Ascending aorta (tissue), 2 donors: ENCODE measurements at regions not wholly inside any gene's neighbourhood (a gene's known extent, or its start where the extent isn't known, plus 50 kb on each side); places are given as distances from the start of the nearest gene placed in this dataset.

Experiments used
- DNase-seq, 2 donors: peaks; one replicate each; pipeline ENCODE4 v3.0.0-alpha.2; 2019; ENCODE audit warnings: low spot score in 2 of 2
- H3K27ac ChIP-seq, 2 donors: fragments of 200-600 bp; sonication (generic); one replicate each; pipeline ENCODE4 v1.5.1; 2016 to 2017; ENCODE audit warnings: mild to moderate bottlenecking in 1 of 2
- H3K27me3 ChIP-seq: fragments of 200-600 bp; sonication (generic); one replicate; pipeline ENCODE4 v1.5.1; 2017
- H3K36me3 ChIP-seq, 2 donors: fragments of 200-600 bp; sonication (generic); one replicate each; pipeline ENCODE4 v1.5.1; 2016
- H3K4me1 ChIP-seq, 2 donors: fragments of 200-600 bp; sonication (generic); one replicate each; pipeline ENCODE4 v1.5.1; 2016 to 2017; ENCODE audit warnings: mild to moderate bottlenecking in 1 of 2
- H3K4me3 ChIP-seq, 2 donors: fragments of 200-600 bp; sonication (generic); one replicate each; pipeline ENCODE4 v1.5.1; 2016 to 2017; ENCODE audit warnings: mild to moderate bottlenecking in 1 of 2
- H3K9me3 ChIP-seq, 2 donors: fragments of 200-600 bp; sonication (generic); one replicate each; pipeline ENCODE4 v1.5.1; 2016
- intact Hi-C: fragments of 100-400 bp; cut with DNase I; formaldehyde crosslinking; loops from one replicate; pipeline ENCODE4 v1.15.1; 2023
- TF ChIP-seq, protein P1 (sequence below), 3 experiments: fragments of 200-600 bp in 2 of 3; fragments of 450-650 bp in 1 of 3; sonication (generic) in 2 of 3; IDR thresholded peaks; one replicate each; pipeline ENCODE4 v1.5.1; 2016 to 2019; ENCODE audit warnings: antibody characterized with exemption in 3 of 3, mild to moderate bottlenecking in 1 of 3, moderate library complexity in 1 of 3

DNA sequence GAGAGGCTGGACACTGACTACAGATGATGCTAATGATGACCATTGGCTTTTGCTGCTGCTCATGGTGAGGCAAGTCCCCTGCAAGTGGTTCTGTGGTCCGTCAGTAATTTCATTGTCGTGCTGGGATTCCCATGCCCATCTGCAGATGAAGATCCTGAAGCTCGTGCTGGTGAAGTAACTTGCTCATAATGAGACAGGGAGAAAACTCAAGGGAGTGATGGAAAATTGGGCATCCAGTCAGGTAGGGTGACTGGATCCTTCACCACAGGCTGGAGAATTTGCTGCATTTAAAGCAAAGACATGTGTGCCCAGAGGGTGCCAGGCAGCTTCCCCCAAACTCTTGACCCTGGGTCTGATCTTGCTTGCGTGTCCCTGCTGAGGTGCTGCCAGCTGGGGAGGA, 125.6 kb downstream of the TSN start:
- no peaks in the 10 kb centered on the region for H3K9me3 ChIP-seq
- H3K36me3 ChIP-seq = no peaks in the 10 kb centered on the region
- DNase-seq = no peak
- no peaks in the 10 kb centered on the region for H3K27me3 ChIP-seq
- H3K27ac ChIP-seq = no peak overlapping the region
- TF ChIP-seq, protein P1, sequence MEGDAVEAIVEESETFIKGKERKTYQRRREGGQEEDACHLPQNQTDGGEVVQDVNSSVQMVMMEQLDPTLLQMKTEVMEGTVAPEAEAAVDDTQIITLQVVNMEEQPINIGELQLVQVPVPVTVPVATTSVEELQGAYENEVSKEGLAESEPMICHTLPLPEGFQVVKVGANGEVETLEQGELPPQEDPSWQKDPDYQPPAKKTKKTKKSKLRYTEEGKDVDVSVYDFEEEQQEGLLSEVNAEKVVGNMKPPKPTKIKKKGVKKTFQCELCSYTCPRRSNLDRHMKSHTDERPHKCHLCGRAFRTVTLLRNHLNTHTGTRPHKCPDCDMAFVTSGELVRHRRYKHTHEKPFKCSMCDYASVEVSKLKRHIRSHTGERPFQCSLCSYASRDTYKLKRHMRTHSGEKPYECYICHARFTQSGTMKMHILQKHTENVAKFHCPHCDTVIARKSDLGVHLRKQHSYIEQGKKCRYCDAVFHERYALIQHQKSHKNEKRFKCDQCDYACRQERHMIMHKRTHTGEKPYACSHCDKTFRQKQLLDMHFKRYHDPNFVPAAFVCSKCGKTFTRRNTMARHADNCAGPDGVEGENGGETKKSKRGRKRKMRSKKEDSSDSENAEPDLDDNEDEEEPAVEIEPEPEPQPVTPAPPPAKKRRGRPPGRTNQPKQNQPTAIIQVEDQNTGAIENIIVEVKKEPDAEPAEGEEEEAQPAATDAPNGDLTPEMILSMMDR (IDR thresholded peaks at IDR 0.05) = no peak
- no peaks in the 10 kb centered on the region for H3K4me1 ChIP-seq
- no peak overlapping the region for H3K4me3 ChIP-seq
- intact Hi-C loops = no loop called here

DNA sequence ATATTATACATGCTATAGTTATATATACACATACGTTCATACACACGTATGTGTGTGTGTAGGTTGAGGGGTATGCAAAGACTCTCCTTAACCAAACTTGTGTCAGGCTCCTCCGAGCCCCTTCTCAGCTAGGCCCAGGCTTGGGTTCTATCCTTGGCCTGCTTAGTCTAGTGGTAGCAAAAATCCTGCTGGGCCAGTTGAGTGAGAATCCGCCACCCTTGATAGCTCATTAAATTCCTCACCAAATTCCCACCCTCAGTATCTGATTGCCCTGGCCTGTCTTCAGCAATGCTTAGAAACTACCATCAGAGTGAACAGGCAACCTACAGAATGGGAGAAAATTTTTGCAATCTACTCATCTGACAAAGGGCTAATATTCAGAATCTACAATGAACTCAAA, 126.5 kb downstream of the TSN start:
- H3K9me3 ChIP-seq = no peaks in the 10 kb centered on the region
- no peaks in the 10 kb centered on the region for H3K27me3 ChIP-seq
- H3K4me1 ChIP-seq = no peaks in the 10 kb centered on the region
- TF ChIP-seq, protein P1 (IDR thresholded peaks at IDR 0.05) = no peak
- H3K27ac ChIP-seq = no peak overlapping the region
- intact Hi-C loops = no loop called here
- H3K4me3 ChIP-seq = no peak overlapping the region
- DNase-seq = no peak
- H3K36me3 ChIP-seq = no peaks in the 10 kb centered on the region

DNA sequence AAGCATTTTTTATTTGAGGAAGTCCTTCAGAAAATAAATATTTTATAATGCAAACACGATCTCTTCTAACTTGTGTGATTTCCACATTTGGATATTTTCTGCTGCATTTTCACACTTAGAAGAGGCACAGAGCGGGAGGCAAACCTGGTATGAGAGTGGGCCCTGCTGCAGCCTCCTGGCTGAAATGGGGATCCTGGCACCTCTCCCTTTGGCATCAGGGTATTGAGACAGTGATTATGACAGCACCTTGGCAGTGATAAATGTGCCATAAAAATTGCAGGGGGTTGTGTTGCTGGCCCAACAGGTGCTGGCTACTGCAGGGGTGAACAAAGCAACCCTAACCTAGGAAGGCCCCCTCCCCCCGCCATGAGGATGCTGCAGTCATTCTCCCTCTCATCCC, 128.6 kb downstream of the TSN start:
- H3K27ac ChIP-seq = no peak overlapping the region
- H3K4me1 ChIP-seq = no peaks in the 10 kb centered on the region
- intact Hi-C loops = no loop called here
- TF ChIP-seq, protein P1 (IDR thresholded peaks at IDR 0.05) = no peak
- no peaks in the 10 kb centered on the region for H3K9me3 ChIP-seq
- no peaks in the 10 kb centered on the region for H3K27me3 ChIP-seq
- no peaks in the 10 kb centered on the region for H3K36me3 ChIP-seq
- no peak for DNase-seq
- H3K4me3 ChIP-seq = no peak overlapping the region

DNA sequence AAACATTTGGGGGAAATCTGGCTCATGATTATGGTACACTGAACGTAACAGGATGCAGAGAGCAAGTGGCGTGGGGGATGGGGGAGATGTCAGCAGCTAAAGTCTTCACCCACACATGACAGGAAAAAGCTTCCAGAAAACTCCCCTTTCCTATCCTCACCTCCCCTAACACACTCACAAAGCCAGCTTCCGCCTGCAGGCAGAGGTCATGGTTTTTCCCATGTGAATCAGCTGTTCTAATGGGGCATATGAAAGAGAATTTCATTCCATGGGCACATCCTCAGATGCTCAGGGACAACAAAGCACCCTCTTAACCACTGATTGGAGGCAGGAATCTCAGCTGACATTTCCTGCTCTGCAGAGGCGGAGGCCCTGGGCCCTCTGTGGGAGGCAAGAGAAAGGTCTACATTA, 129.1 kb downstream of the TSN start:
- DNase-seq = no peak
- Histone ChIP-seq H3K4me3 (no peak overlapping the region), H3K4me1 (no peaks in the 10 kb centered on the region), H3K27ac (no peak overlapping the region), H3K9me3 (no peaks in the 10 kb centered on the region), H3K27me3 (no peaks in the 10 kb centered on the region), H3K36me3 (no peaks in the 10 kb centered on the region)
- TF ChIP-seq, protein P1 (IDR thresholded peaks at IDR 0.05) = no peak
- intact Hi-C loops = no loop called here

DNA sequence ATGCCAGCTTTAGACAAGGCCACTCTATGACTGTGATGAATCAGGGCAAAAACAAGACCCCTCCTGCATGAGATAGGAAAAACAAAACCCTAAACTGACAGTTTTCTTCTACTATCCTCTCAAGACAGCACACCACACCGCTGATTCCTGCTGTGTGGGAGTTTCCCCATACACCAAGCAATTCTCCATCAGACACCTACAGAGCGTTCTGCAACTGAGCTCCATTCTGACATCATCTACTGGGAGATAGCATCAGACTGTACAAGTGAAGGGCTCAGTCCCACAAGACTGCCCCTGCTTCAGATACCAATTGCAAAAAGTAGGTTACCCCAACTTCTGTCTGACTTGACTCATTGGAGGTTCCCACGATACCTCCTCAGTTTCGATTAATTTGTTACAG, 130.6 kb downstream of the TSN start:
- intact Hi-C loops = no loop called here
- no peaks in the 10 kb centered on the region for H3K36me3 ChIP-seq
- H3K27ac ChIP-seq = no peak overlapping the region
- H3K27me3 ChIP-seq = no peaks in the 10 kb centered on the region
- DNase-seq = no peak
- no peak overlapping the region for H3K4me3 ChIP-seq
- TF ChIP-seq, protein P1 (IDR thresholded peaks at IDR 0.05) = no peak
- H3K4me1 ChIP-seq = no peaks in the 10 kb centered on the region
- no peaks in the 10 kb centered on the region for H3K9me3 ChIP-seq

DNA sequence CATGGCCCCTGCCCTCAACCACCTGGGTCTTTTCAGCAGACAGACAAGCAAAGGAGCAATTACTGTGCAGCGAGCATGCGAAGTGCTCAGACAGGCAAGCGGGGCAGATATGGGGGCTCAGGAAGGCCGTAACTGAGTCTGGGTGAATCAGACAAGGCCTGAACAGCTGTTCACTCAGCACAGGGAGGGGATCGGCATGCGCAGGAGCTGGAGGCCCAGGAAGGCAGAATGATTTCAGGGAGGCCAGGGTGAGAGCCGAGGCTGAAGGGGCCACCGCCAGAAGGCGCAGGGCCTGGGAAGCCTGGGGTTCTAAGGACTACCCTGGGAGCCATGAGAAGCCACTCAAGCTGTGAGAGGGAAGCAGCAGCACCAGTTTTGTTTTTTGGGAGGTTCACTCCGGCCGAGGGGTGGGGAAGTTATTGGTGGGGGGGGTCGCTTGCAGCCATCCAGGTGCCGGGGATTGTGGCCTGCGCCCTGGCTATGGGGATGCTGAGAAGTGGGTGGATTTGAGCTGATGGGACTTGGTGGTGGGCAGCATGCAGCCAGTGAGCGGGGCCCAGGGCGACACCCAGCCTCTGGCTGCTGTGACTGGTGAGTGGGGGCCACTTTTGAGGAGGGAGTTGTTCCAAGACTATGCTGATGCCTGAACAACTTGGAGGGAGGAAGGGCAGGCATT, 132.2 kb downstream of the TSN start:
- Histone ChIP-seq H3K36me3 (no peaks in the 10 kb centered on the region), H3K27me3 (no peaks in the 10 kb centered on the region), H3K9me3 (no peaks in the 10 kb centered on the region), H3K4me3 (no peak overlapping the region), H3K4me1 (no peaks in the 10 kb centered on the region), H3K27ac (no peak overlapping the region)
- intact Hi-C loops = no loop called here
- TF ChIP-seq, protein P1 (IDR thresholded peaks at IDR 0.05) = no peak
- no peak for DNase-seq
